ENCODE measurements at regions not wholly inside any gene's neighbourhood (a gene's known extent, or its start where the extent isn't known, plus 50 kb on each side); places are given as distances from the start of the nearest gene placed in this dataset.

GRCh38 chr5:14090755-14091154 is 52.4 kb upstream of the TRIO start:
- no peak for DNase-seq

- DNase-seq = no peak
Measured at GRCh38 chr5:14090290-14090689, 52.9 kb upstream of the TRIO start.

- no peak for DNase-seq
Measured at GRCh38 chr5:14089198-14089597, 53.9 kb upstream of the TRIO start.

- DNase-seq = peak; percentile 61
Measured at GRCh38 chr5:14086261-14086660, 56.9 kb upstream of the TRIO start.

- no peak for DNase-seq
Measured at GRCh38 chr5:14082973-14083372, 60.2 kb upstream of the TRIO start.

GRCh38 chr5:14082523-14082922 is 60.6 kb upstream of the TRIO start:
- DNase-seq = no peak

- DNase-seq = peak; percentile 43
Measured at GRCh38 chr5:14081791-14082190, 61.4 kb upstream of the TRIO start.

- no peak for DNase-seq
Measured at GRCh38 chr5:14078716-14079115, 64.4 kb upstream of the TRIO start.

- no peak for DNase-seq
Measured at GRCh38 chr5:14077501-14077900, 65.6 kb upstream of the TRIO start.

GRCh38 chr5:14076561-14076960 is 66.6 kb upstream of the TRIO start:
- no peak for DNase-seq

GRCh38 chr5:14075937-14076336 is 67.2 kb upstream of the TRIO start:
- DNase-seq = no peak

GRCh38 chr5:14071433-14071832 is 71.7 kb upstream of the TRIO start:
- peak; percentile 53 for DNase-seq

- DNase-seq = no peak
Measured at GRCh38 chr5:14069021-14069420, 74.1 kb upstream of the TRIO start.

GRCh38 chr5:14068136-14068535 is 75.0 kb upstream of the TRIO start:
- peak; percentile 31 for DNase-seq

GRCh38 chr5:14066326-14066725 is 76.8 kb upstream of the TRIO start:
- DNase-seq = no peak

GRCh38 chr5:14064841-14065240 is 78.3 kb upstream of the TRIO start:
- peak; percentile 83 for DNase-seq

- peak; percentile 49 for DNase-seq
Measured at GRCh38 chr5:14063691-14064090, 79.5 kb upstream of the TRIO start.

GRCh38 chr5:14063138-14063537 is 80.0 kb upstream of the TRIO start:
- DNase-seq = peak; percentile 77

GRCh38 chr5:14062178-14062577 is 81.0 kb upstream of the TRIO start:
- no peak for DNase-seq

GRCh38 chr5:14061106-14061505 is 82.0 kb upstream of the TRIO start:
- no peak for DNase-seq

- DNase-seq = no peak
Measured at GRCh38 chr5:14060218-14060617, 82.9 kb upstream of the TRIO start.

- DNase-seq = no peak
Measured at GRCh38 chr5:14059810-14060209, 83.3 kb upstream of the TRIO start.

- DNase-seq = no peak
Measured at GRCh38 chr5:14057289-14057688, 85.9 kb upstream of the TRIO start.

- DNase-seq = no peak
Measured at GRCh38 chr5:14056039-14056438, 87.1 kb upstream of the TRIO start.

GRCh38 chr5:14054965-14055963 is 87.9 kb upstream of the TRIO start:
- peak; percentile 77 for DNase-seq
